Sigmoid colon (tissue), 6 donors: ENCODE measurements at regions not wholly inside any gene's neighbourhood (a gene's known extent, or its start where the extent isn't known, plus 50 kb on each side); places are given as distances from the start of the nearest gene placed in this dataset.

Source experiments
- DNase-seq: peaks from one replicate; pipeline ENCODE4 v3.0.0-alpha.2; 2019
- H3K27ac ChIP-seq, 4 donors: fragments of 200-600 bp; sonication (generic); one replicate each; pipeline ENCODE4 v1.5.1; 2016 to 2019; ENCODE audit warnings: mild to moderate bottlenecking in 1 of 4
- H3K27me3 ChIP-seq, 3 donors: fragments of 200-600 bp; sonication (generic); one replicate each; pipeline ENCODE4 v1.5.1; 2019; ENCODE audit warnings: mild to moderate bottlenecking in 1 of 3
- H3K36me3 ChIP-seq, 4 donors: fragments of 200-600 bp; sonication (generic); one replicate each; pipeline ENCODE4 v1.5.1; 2016 to 2019
- H3K4me1 ChIP-seq, 4 donors: fragments of 200-600 bp; sonication (generic); one replicate each; pipeline ENCODE4 v1.5.1; 2017 to 2019
- H3K4me3 ChIP-seq, 4 donors: fragments of 200-600 bp; sonication (generic); one replicate each; pipeline ENCODE4 v1.5.1; 2017 to 2019; ENCODE audit warnings: mild to moderate bottlenecking in 2 of 4, moderate library complexity in 1 of 4
- H3K9me3 ChIP-seq, 4 donors: fragments of 200-600 bp in 3 of 4; sonication (generic) in 3 of 4; one replicate each; pipeline versions ENCODE4 v1.5.1 to v1.6.1; 2013 to 2019
- CTCF ChIP-seq, 4 experiments: fragments of 450-650 bp in 3 of 4; fragments of 200-600 bp in 1 of 4; IDR thresholded peaks; one replicate each; pipeline ENCODE4 v1.5.1; 2016 to 2019; ENCODE audit warnings: antibody characterized with exemption in 4 of 4, mild to moderate bottlenecking in 3 of 4, moderate library complexity in 2 of 4
- EP300 ChIP-seq, 4 donors: sonication (generic); formaldehyde crosslinking; IDR thresholded peaks; one replicate each; pipeline ENCODE4 v1.6.1; 2017; ENCODE audit warnings: antibody characterized with exemption in 4 of 4
- POLR2A ChIP-seq, 2 donors: fragments of 450-650 bp; IDR thresholded peaks; one replicate each; pipeline ENCODE4 v1.6.1; 2016; ENCODE audit warnings: antibody characterized with exemption in 2 of 2, mild to moderate bottlenecking in 2 of 2, moderate library complexity in 2 of 2
- POLR2AphosphoS5 ChIP-seq, 4 donors: sonication (generic); formaldehyde crosslinking; IDR thresholded peaks; one replicate each; pipeline ENCODE4 v1.6.1; 2017; ENCODE audit warnings: antibody characterized with exemption in 4 of 4
- whole genome bisulfite sequencing, 2 donors: extraction: QIAGEN DNeasy Blood & Tissue Kit; methylation state at CpG; one replicate each; pipeline ENCODE4 v1.1.7; 2013; 5-methylcytosine and 5-hydroxymethylcytosine counted together
- intact Hi-C: fragments of 100-400 bp; cut with DNase I; formaldehyde crosslinking; loops from one replicate; pipeline ENCODE4 v1.15.1; 2023
- donor health status: healthy with polysubstance abuse.
- donor health status: healthy.

GRCh38 chrX:33721927-33722326 lies 410.2 kb downstream of the FAM47A start:
- WGBS, 2 donors, result 82 to 88% methylated on average over 1 of the region's 1 CpG
- intact Hi-C loops, result no loop called here
- Histone ChIP-seq H3K27ac (no peak overlapping the region), H3K4me3 (no peak overlapping the region), H3K27me3 (no peaks in the 10 kb centered on the region), H3K4me1 (no peaks in the 10 kb centered on the region), H3K9me3 (no peaks in the 10 kb centered on the region), H3K36me3 (no peaks in the 10 kb centered on the region)
- DNase-seq, result no peak
- TF ChIP-seq POLR2AphosphoS5 (IDR thresholded peaks at IDR 0.05), result no peak
- no peak for TF ChIP-seq POLR2A (IDR thresholded peaks at IDR 0.05)
- TF ChIP-seq CTCF (IDR thresholded peaks at IDR 0.05), result no peak
- TF ChIP-seq EP300 (IDR thresholded peaks at IDR 0.05), result no peak

GRCh38 chrX:33686105-33686504 lies 446.0 kb downstream of the FAM47A start:
- intact Hi-C loops, result no loop called here
- no peak for DNase-seq
- no peaks in the 10 kb centered on the region for H3K4me1 ChIP-seq
- H3K27me3 ChIP-seq, result no peaks in the 10 kb centered on the region
- H3K36me3 ChIP-seq, result no peaks in the 10 kb centered on the region
- H3K4me3 ChIP-seq, result no peak overlapping the region
- TF ChIP-seq POLR2A (IDR thresholded peaks at IDR 0.05) (no peak), EP300 (IDR thresholded peaks at IDR 0.05) (no peak), CTCF (IDR thresholded peaks at IDR 0.05) (no peak), POLR2AphosphoS5 (IDR thresholded peaks at IDR 0.05) (no peak)
- no peak overlapping the region for H3K27ac ChIP-seq
- H3K9me3 ChIP-seq, result no peaks in the 10 kb centered on the region
- WGBS, 2 donors, result 81 to 95% methylated on average over 1 of the region's 1 CpG
